IMR-90 (cell line): ENCODE measurements at regions not wholly inside any gene's neighbourhood (a gene's known extent, or its start where the extent isn't known, plus 50 kb on each side); places are given as distances from the start of the nearest gene placed in this dataset.

Source experiments
- MAFK ChIP-seq: IDR thresholded peaks from 2 replicates; pipeline ENCODE4 v1.6.1; 2012; ENCODE audit warnings: low read depth, low read length, improper control_type of control experiment
- MAZ ChIP-seq: IDR thresholded peaks from 2 replicates; pipeline ENCODE4 v1.6.1; 2012; ENCODE audit warnings: low read depth, mild to moderate bottlenecking, low read length, improper control_type of control experiment, moderate library complexity, borderline replicate concordance
- MXI1 ChIP-seq: IDR thresholded peaks from 2 replicates; pipeline ENCODE4 v1.6.1; 2012; ENCODE audit warnings: low read depth, mild to moderate bottlenecking, low read length, moderate library complexity, borderline replicate concordance
- NFE2L2 ChIP-seq: fragments of 150-350 bp; IDR thresholded peaks from 2 replicates; pipeline ENCODE4 v1.6.1; 2016; ENCODE audit warnings: low read depth, mild to moderate bottlenecking, low read length
- POLR2A ChIP-seq: IDR thresholded peaks from 2 replicates; pipeline ENCODE4 v1.6.1; 2012; ENCODE audit warnings: mild to moderate bottlenecking, low read depth, low read length
- RAD21 ChIP-seq: IDR thresholded peaks from 2 replicates; pipeline ENCODE4 v1.6.1; 2012; ENCODE audit warnings: low read length, improper control_type of control experiment
- RCOR1 ChIP-seq: IDR thresholded peaks from 2 replicates; pipeline ENCODE4 v1.6.1; 2012; ENCODE audit warnings: mild to moderate bottlenecking, low read length, improper control_type of control experiment; ENCODE audit not compliant: insufficient replicate concordance
- SMC3 ChIP-seq: fragments of 150-350 bp; IDR thresholded peaks from 2 replicates; pipeline ENCODE4 v1.6.1; 2016; ENCODE audit warnings: low read depth, mild to moderate bottlenecking, antibody characterized with exemption, low read length, moderate library complexity
- TF ChIP-seq, protein P1 (sequence below): conservative IDR thresholded peaks from 2 replicates; pipeline ENCODE4 v1.5.1; 2012; ENCODE audit warnings: mild to moderate bottlenecking, low read depth, low read length, improper control_type of control experiment

DNA sequence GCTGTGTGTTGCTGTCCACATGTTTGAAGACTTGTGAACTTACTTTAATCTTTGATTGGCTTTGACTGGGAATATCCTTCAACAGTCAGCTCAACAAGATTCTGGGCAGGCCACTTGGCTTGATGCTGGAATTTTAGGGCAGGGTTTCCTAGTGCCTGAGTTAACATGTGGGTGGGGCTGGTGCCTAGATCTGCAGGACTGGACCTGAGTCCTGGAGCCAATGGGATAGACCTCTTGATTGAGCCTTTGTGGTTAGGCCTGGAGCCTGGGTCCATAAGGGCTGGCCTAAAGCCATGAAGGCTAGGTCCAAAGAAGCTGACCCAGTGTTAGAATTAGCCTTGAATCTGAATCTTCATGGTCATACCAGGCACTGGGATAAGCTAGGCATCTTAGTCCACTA is 757.1 kb upstream of the ADGRL3 start:
- TF ChIP-seq, protein P1, sequence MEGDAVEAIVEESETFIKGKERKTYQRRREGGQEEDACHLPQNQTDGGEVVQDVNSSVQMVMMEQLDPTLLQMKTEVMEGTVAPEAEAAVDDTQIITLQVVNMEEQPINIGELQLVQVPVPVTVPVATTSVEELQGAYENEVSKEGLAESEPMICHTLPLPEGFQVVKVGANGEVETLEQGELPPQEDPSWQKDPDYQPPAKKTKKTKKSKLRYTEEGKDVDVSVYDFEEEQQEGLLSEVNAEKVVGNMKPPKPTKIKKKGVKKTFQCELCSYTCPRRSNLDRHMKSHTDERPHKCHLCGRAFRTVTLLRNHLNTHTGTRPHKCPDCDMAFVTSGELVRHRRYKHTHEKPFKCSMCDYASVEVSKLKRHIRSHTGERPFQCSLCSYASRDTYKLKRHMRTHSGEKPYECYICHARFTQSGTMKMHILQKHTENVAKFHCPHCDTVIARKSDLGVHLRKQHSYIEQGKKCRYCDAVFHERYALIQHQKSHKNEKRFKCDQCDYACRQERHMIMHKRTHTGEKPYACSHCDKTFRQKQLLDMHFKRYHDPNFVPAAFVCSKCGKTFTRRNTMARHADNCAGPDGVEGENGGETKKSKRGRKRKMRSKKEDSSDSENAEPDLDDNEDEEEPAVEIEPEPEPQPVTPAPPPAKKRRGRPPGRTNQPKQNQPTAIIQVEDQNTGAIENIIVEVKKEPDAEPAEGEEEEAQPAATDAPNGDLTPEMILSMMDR = no peak
- TF ChIP-seq MAZ (no peak), SMC3 (no peak), MXI1 (no peak), RCOR1 (no peak), NFE2L2 (no peak), MAFK (no peak), POLR2A (no peak), RAD21 (no peak)
